GM13977 (cell line): ENCODE measurements at regions not wholly inside any gene's neighbourhood (a gene's known extent, or its start where the extent isn't known, plus 50 kb on each side); places are given as distances from the start of the nearest gene placed in this dataset.
"Not testable (repeated sequence)": the region's sequence is repeated elsewhere in the genome, so short reads cannot be mapped to it uniquely, and the experiment has no call there.

Experiments
- DNase-seq: peaks from one replicate; pipeline ENCODE4 v3.0.0; 2012; ENCODE audit warnings: low spot score
- CTCF ChIP-seq: IDR thresholded peaks from 2 replicates; pipeline ENCODE4 v1.5.1; 2012; ENCODE audit warnings: mild to moderate bottlenecking, control low read depth; ENCODE audit not compliant: insufficient read depth; ENCODE audit errors: extremely low read depth, missing control alignments
- in situ Hi-C: fragments of 300-500 bp; cut with MboI; formaldehyde crosslinking; loops from one replicate; pipeline ENCODE4 v1.12.0; 2022; ENCODE audit warnings: low sequenced_read_pairs, low pct_unique_long_range_greater_than_20kb, mixed read lengths, inconsistent platforms; ENCODE audit not compliant: unreplicated experiment

GRCh38 chr2:55802067-55802466 is 108.4 kb upstream of the PNPT1 start:
- TF ChIP-seq CTCF = no peak
- in situ Hi-C loops = no loop called here
- DNase-seq = no peak

GRCh38 chr2:55801436-55801835 is 107.8 kb upstream of the PNPT1 start:
- DNase-seq = no peak
- TF ChIP-seq CTCF = no peak
- in situ Hi-C loops = no loop called here

GRCh38 chr2:55799624-55800023 is 106.0 kb upstream of the PNPT1 start:
- in situ Hi-C loops, DNase-seq: not testable (repeated sequence)

GRCh38 chr2:55796121-55796520 is 102.5 kb upstream of the PNPT1 start:
- TF ChIP-seq CTCF = no peak
- in situ Hi-C loops = no loop called here
- no peak for DNase-seq

GRCh38 chr2:55793602-55794001 is 100.0 kb upstream of the PNPT1 start:
- in situ Hi-C loops, DNase-seq: not testable (repeated sequence)

GRCh38 chr2:55786280-55786679 is 92.6 kb upstream of the PNPT1 start:
- no peak for DNase-seq
- in situ Hi-C loops = no loop called here
- no peak for TF ChIP-seq CTCF

- in situ Hi-C loops = not testable (repeated sequence)
Observed at GRCh38 chr2:55783751-55784150, 90.1 kb upstream of the PNPT1 start.

GRCh38 chr2:55782528-55783173 is 89.0 kb upstream of the PNPT1 start:
- in situ Hi-C loops = no loop called here
- no peak for TF ChIP-seq CTCF
- DNase-seq = no peak

More at GRCh38 chr2:55783751-55784150, 90.1 kb upstream of the PNPT1 start:
- DNase-seq = not testable (repeated sequence)
